PC-3 (cell line): ENCODE measurements at regions not wholly inside any gene's neighbourhood (a gene's known extent, or its start where the extent isn't known, plus 50 kb on each side); places are given as distances from the start of the nearest gene placed in this dataset.

Experiments
- EZH2 ChIP-seq: fragments of 300-600 bp; sonication (generic); IDR thresholded peaks from one replicate; pipeline ENCODE4 v1.6.1; 2017; ENCODE audit warnings: antibody characterized with exemption, mild to moderate bottlenecking, low read length; ENCODE audit not compliant: unreplicated experiment
- EZH2phosphoT487 ChIP-seq: fragments of 300-600 bp; sonication (generic); IDR thresholded peaks from 2 replicates; pipeline ENCODE4 v1.6.1; 2018; ENCODE audit warnings: mild to moderate bottlenecking, antibody characterized with exemption, low read length, borderline replicate concordance
- TF ChIP-seq, protein P1 (sequence below): fragments of 300-600 bp; sonication (generic); conservative IDR thresholded peaks from 2 replicates; pipeline ENCODE4 v1.5.1; 2017; ENCODE audit warnings: antibody characterized with exemption, low read depth, mild to moderate bottlenecking, low read length

DNA sequence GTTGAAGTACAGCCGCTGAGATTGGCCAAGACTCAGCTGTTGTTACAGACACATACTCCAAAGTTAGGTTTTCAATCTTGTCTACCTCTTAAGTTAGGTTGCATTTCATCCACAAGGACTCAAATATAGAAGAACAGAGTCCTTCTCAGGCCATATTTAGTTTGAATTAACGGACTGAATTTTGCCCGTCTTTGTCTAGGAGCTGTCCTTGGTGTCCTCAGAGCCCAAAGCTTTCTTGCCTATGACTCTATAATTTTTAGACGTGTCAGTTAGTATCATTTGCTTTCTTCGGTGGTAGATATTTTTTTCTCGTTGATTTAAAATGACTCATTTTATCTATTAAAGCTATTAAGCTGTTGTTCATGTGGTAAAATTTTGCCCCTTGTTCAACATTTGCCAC is 403.2 kb downstream of the HS3ST3B1 start:
- TF ChIP-seq, protein P1, sequence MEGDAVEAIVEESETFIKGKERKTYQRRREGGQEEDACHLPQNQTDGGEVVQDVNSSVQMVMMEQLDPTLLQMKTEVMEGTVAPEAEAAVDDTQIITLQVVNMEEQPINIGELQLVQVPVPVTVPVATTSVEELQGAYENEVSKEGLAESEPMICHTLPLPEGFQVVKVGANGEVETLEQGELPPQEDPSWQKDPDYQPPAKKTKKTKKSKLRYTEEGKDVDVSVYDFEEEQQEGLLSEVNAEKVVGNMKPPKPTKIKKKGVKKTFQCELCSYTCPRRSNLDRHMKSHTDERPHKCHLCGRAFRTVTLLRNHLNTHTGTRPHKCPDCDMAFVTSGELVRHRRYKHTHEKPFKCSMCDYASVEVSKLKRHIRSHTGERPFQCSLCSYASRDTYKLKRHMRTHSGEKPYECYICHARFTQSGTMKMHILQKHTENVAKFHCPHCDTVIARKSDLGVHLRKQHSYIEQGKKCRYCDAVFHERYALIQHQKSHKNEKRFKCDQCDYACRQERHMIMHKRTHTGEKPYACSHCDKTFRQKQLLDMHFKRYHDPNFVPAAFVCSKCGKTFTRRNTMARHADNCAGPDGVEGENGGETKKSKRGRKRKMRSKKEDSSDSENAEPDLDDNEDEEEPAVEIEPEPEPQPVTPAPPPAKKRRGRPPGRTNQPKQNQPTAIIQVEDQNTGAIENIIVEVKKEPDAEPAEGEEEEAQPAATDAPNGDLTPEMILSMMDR: no peak
- TF ChIP-seq EZH2 (no peak), EZH2phosphoT487 (no peak)
